Sigmoid colon (tissue), 4 donors: ENCODE measurements at regions not wholly inside any gene's neighbourhood (a gene's known extent, or its start where the extent isn't known, plus 50 kb on each side); places are given as distances from the start of the nearest gene placed in this dataset.

Experiments used
- POLR2A ChIP-seq, 2 donors: fragments of 450-650 bp; IDR thresholded peaks; one replicate each; pipeline ENCODE4 v1.6.1; 2016; ENCODE audit warnings: antibody characterized with exemption in 2 of 2, mild to moderate bottlenecking in 2 of 2, moderate library complexity in 2 of 2
- POLR2AphosphoS5 ChIP-seq, 4 donors: sonication (generic); formaldehyde crosslinking; IDR thresholded peaks; one replicate each; pipeline ENCODE4 v1.6.1; 2017; ENCODE audit warnings: antibody characterized with exemption in 4 of 4
- TF ChIP-seq, protein P1 (sequence below), 4 experiments: fragments of 450-650 bp in 3 of 4; fragments of 200-600 bp in 1 of 4; IDR thresholded peaks; one replicate each; pipeline ENCODE4 v1.5.1; 2016 to 2019; ENCODE audit warnings: antibody characterized with exemption in 4 of 4, mild to moderate bottlenecking in 3 of 4, moderate library complexity in 2 of 4

GRCh38 chr6:167588920-167589614 is 237.6 kb upstream of the AFDN start:
- TF ChIP-seq, protein P1, sequence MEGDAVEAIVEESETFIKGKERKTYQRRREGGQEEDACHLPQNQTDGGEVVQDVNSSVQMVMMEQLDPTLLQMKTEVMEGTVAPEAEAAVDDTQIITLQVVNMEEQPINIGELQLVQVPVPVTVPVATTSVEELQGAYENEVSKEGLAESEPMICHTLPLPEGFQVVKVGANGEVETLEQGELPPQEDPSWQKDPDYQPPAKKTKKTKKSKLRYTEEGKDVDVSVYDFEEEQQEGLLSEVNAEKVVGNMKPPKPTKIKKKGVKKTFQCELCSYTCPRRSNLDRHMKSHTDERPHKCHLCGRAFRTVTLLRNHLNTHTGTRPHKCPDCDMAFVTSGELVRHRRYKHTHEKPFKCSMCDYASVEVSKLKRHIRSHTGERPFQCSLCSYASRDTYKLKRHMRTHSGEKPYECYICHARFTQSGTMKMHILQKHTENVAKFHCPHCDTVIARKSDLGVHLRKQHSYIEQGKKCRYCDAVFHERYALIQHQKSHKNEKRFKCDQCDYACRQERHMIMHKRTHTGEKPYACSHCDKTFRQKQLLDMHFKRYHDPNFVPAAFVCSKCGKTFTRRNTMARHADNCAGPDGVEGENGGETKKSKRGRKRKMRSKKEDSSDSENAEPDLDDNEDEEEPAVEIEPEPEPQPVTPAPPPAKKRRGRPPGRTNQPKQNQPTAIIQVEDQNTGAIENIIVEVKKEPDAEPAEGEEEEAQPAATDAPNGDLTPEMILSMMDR (IDR thresholded peaks at IDR 0.05) = no peak
- no peak for TF ChIP-seq POLR2A (IDR thresholded peaks at IDR 0.05)
- TF ChIP-seq POLR2AphosphoS5 (IDR thresholded peaks at IDR 0.05) = no peak
